ENCODE measurements at regions not wholly inside any gene's neighbourhood (a gene's known extent, or its start where the extent isn't known, plus 50 kb on each side); places are given as distances from the start of the nearest gene placed in this dataset.

DNA sequence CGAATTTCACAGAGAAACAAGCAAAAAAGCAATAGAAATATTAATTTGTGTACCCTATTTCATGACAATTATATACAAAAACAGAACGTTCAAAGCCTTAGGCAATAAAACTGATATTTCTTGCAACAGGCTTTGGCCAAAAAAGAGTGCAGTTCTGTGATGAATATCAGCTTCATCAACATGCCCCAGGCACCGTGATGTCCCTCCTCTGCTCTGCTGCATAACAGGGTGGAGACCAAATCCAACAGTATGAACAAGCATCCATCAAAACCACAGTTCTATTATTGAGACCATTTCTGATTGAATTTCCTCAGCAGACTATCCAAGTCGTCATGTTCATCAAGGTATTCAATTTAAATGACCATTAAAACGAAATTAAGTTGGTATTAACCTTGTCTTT, 722.6 kb upstream of the NRSN1 start:
- Mint-ChIP-seq H3K4me3 (no peak overlapping the region), H3K4me1 (ENCODE audit: low read depth) (no peaks in the 10 kb centered on the region), H3K27me3 (no peaks in the 10 kb centered on the region), H3K27ac (no peak overlapping the region), H3K36me3 (ENCODE audit: low read depth) (no peaks in the 10 kb centered on the region), H3K9me3 (no peaks in the 10 kb centered on the region)
- DNase-seq = no peak

DNA sequence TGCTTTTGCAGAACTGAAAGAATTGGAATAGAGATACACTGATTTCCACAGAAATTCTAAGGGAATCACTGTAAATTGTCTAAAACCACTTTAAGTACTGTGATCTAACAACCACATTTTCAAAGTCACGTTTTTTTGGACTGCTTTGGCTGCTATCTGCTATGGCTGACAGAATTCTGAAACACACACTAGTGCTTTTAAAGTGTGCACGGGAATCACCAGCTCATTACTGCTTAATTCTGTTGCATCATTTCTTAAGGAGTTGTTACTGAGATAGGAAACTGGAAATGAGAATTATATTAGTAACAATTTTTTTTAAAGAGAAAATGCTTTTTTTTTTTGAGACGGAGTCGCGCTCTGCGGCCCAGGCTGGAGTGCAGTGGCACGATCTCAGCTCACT, 716.5 kb upstream of the NRSN1 start:
- peaks cover 3% of the 10 kb centered on the region for H3K9me3 Mint-ChIP-seq
- H3K27me3 Mint-ChIP-seq = no peaks in the 10 kb centered on the region
- no peak overlapping the region for H3K27ac Mint-ChIP-seq
- H3K4me3 Mint-ChIP-seq = no peak overlapping the region
- DNase-seq = no peak
- no peaks in the 10 kb centered on the region for H3K4me1 Mint-ChIP-seq (ENCODE audit: low read depth)
- no peaks in the 10 kb centered on the region for H3K36me3 Mint-ChIP-seq (ENCODE audit: low read depth)

DNA sequence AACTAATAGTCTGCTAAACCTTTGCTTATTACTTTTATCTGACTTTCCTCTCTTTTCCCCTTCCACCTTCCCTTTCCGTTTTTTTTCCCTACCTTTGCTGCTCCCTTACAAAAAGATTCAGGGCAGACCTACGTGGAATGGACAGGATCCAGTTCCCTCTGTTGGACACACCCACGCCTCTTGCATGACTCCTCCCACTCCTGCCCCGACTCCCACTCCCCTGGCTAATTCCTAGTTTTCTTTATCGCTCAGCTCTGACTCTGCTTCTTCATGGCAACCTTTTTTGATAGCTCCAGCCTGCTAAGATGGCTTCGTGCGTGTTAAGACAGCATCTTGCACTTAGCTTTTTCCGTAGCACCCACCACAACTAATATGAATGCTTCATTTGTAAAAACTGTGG, 715.6 kb upstream of the NRSN1 start:
- H3K36me3 Mint-ChIP-seq (ENCODE audit: low read depth) = no peaks in the 10 kb centered on the region
- no peaks in the 10 kb centered on the region for H3K27me3 Mint-ChIP-seq
- no peak overlapping the region for H3K27ac Mint-ChIP-seq
- H3K9me3 Mint-ChIP-seq = peaks cover 3% of the 10 kb centered on the region
- DNase-seq = no peak
- no peaks in the 10 kb centered on the region for H3K4me1 Mint-ChIP-seq (ENCODE audit: low read depth)
- H3K4me3 Mint-ChIP-seq = no peak overlapping the region

DNA sequence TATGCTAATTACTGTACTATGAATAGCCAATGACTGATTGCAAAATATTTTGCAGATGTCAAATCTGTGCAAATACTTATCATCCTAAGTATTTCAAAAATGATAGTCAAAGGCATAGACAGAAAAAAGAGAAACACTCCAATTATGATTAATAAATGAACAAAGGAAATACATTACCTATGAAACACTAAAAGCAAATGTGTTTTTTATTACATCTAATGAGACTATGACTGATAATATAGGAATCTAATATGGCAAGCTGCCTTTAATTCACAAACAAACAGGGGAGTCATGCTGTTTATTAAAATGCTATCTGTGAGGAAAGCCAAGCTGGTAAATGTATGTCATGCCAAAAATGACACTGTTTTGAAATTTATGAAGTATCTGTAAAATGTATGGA, 713.2 kb upstream of the NRSN1 start:
- Mint-ChIP-seq H3K27ac (no peak overlapping the region), H3K27me3 (no peaks in the 10 kb centered on the region), H3K36me3 (ENCODE audit: low read depth) (no peaks in the 10 kb centered on the region), H3K4me3 (no peak overlapping the region), H3K4me1 (ENCODE audit: low read depth) (no peaks in the 10 kb centered on the region), H3K9me3 (peaks cover 5% of the 10 kb centered on the region)
- DNase-seq = no peak

DNA sequence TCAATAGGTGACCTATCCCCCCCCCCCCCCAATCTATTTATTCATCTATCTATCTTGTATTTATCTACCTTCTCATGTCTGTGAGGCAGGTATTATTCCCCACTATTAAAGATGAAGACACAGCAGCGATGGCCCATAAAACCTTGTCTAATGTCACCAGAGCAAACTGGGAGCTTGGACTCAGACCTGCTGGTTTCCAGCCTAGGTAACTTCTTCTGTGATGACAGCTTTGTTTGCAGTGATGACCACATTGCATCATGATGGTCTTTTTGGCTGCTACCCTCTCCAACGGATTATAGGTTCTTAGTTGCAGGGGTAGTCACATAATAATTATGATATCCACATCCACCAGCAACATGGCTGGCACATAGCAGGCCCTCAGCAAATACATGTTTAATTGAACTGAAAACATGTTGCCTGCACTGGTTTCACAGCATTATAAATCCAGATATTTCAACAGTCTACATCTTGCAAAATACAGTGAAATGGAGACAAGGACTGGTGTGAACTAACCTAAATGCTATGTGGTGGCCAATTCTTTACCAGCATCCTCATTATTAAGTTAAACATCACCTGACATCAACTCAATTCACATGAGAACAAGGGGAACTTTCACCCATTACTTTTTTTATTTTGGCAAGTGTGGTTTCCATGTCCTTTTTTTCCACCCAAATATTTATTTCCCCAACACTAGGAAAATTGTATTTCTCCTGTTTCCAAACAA, 712.5 kb upstream of the NRSN1 start:
- Mint-ChIP-seq H3K36me3 (ENCODE audit: low read depth) (no peaks in the 10 kb centered on the region), H3K9me3 (peaks cover 5% of the 10 kb centered on the region), H3K4me3 (no peak overlapping the region), H3K27ac (no peak overlapping the region), H3K4me1 (ENCODE audit: low read depth) (no peaks in the 10 kb centered on the region), H3K27me3 (no peaks in the 10 kb centered on the region)
- no peak for DNase-seq

DNA sequence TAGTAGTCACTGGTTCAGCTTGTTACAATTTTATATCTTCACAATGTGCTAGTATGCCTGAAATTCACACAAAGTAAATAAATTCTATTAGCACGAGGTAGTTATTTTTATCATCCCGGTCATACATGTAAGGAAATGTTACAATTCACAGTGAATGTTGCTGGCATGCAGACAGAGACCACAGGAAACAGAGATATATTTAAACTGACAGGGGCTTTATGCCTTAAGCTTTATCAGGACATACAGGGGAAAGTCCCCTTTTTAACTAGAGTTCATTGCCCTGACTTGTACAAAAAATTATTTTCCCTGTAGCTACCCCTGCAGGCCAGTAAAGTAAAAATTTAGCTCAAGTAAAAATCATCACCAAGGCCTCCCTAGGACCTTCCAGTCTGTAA, 712.0 kb upstream of the NRSN1 start:
- no peak for DNase-seq
- Mint-ChIP-seq H3K9me3 (peaks cover 5% of the 10 kb centered on the region), H3K27ac (no peak overlapping the region), H3K4me1 (ENCODE audit: low read depth) (no peaks in the 10 kb centered on the region), H3K27me3 (no peaks in the 10 kb centered on the region), H3K4me3 (no peak overlapping the region), H3K36me3 (ENCODE audit: low read depth) (no peaks in the 10 kb centered on the region)

DNA sequence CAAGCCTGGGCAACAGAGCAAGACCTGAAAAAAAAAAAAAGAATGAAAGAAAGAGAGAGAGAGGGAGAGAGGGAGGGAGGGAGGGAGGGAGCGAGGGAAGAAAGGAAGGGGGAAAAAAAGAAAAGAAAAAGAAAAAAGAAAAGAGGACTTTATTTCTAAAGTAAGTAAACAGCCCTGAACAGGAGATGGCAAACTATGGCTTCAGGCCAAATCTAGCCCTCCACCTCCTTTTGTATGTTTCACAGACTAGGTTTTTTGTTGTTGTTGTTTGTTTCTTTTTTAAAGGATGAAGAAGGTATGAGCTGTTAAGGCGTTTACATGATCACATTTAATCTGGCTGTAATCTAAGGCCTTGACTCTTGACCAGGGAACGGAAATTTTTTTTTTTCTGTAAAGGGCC, 711.1 kb upstream of the NRSN1 start:
- Mint-ChIP-seq H3K27ac (no peak overlapping the region), H3K4me1 (ENCODE audit: low read depth) (no peaks in the 10 kb centered on the region), H3K27me3 (no peaks in the 10 kb centered on the region), H3K9me3 (peaks cover 5% of the 10 kb centered on the region), H3K36me3 (ENCODE audit: low read depth) (no peaks in the 10 kb centered on the region), H3K4me3 (no peak overlapping the region)
- no peak for DNase-seq

DNA sequence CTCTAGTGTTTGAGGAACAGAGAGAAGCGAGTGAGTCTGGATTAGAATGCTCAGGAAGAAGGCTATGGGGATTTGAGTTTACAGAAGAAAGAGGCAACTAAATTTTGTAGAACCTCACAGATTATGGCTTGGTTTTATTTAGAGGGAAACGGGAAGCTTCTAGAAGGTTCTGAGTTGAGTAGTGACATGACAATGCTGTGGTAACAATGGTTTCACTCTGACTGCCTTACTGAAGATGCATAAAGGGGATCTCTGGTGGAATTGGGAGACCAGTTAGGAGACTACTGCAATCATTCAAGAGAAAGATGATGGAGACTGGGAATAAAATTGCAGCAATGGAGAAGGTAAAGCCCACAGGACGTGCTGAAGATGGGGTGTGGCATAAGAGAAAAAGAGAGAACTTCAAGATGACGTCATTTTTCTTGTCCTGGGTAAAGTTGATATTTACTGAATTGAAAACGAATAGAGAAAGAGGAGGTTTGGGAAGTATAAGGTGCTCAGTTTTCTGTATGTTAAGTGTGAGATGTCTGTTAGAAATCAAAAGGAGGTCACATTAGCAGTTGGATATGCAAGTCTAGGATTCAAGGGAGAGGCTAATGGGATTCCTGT, 710.1 kb upstream of the NRSN1 start:
- Mint-ChIP-seq H3K4me1 (ENCODE audit: low read depth) (no peaks in the 10 kb centered on the region), H3K36me3 (ENCODE audit: low read depth) (no peaks in the 10 kb centered on the region), H3K27me3 (no peaks in the 10 kb centered on the region), H3K4me3 (no peak overlapping the region), H3K27ac (no peak overlapping the region), H3K9me3 (peaks cover 2% of the 10 kb centered on the region)
- DNase-seq = no peak

DNA sequence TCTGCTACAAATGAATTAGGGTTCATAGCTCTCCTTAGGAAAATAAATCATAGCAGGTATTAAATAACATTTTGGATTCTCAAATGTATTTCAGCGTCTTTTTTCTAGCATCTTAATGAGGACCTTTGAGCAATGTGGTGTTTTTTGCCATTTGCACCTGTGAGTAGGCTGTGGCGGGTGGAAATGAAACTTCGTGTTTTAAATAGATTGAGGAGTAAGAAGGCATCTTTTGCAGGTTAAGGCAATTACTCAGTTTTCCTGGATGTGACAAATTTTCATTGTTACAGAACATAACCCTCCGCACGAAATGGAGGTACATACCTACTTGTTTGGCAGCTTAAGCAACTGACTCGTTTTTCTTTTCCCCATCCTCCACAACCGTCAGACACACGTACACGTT, 708.9 kb upstream of the NRSN1 start:
- Mint-ChIP-seq H3K4me1 (ENCODE audit: low read depth) (no peaks in the 10 kb centered on the region), H3K27me3 (no peaks in the 10 kb centered on the region), H3K27ac (no peak overlapping the region), H3K36me3 (ENCODE audit: low read depth) (no peaks in the 10 kb centered on the region), H3K4me3 (no peak overlapping the region), H3K9me3 (peaks cover 4% of the 10 kb centered on the region)
- DNase-seq = no peak

DNA sequence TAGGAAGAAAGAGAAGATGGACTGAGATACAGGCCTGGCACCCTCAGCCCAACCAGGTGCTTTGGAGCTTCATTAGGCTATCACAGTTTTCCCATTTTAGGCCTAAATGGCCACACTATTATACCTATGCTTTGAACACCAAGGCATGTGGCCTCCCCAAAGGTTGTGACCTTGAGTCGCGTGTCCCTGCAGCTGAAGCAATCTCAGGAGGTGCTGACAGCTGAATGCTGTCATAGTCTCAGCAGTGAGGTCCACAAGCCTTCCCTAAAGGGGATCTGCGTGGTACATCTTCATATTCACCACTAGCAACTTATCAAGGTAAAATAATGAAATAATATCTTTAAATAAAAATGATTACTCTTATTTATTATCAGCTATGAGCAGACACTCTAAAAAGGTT, 707.9 kb upstream of the NRSN1 start:
- H3K9me3 Mint-ChIP-seq = peaks cover 5% of the 10 kb centered on the region
- DNase-seq = no peak
- H3K4me3 Mint-ChIP-seq = no peak overlapping the region
- no peak overlapping the region for H3K27ac Mint-ChIP-seq
- no peaks in the 10 kb centered on the region for H3K36me3 Mint-ChIP-seq (ENCODE audit: low read depth)
- no peaks in the 10 kb centered on the region for H3K4me1 Mint-ChIP-seq (ENCODE audit: low read depth)
- H3K27me3 Mint-ChIP-seq = no peaks in the 10 kb centered on the region

DNA sequence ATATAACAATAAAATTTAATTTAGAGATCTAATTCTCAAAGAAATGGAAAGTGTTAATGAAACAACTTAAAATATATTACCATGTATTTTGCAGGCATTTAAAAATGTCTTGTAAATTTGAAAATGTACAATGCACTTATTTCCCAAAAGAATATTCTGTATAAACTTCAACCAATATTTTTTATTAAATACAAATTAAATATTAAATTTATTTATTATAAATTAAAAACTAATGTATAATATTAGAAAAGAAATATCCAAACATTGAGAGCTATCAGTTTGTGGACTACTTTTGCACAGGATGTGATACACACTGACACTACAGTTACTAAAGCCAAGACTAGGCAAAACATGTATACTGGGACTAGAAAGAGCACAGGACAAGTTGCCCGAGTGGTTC, 707.0 kb upstream of the NRSN1 start:
- Mint-ChIP-seq H3K4me1 (ENCODE audit: low read depth) (no peaks in the 10 kb centered on the region), H3K27me3 (no peaks in the 10 kb centered on the region), H3K27ac (no peak overlapping the region), H3K4me3 (no peak overlapping the region), H3K9me3 (peaks cover 5% of the 10 kb centered on the region), H3K36me3 (ENCODE audit: low read depth) (no peaks in the 10 kb centered on the region)
- no peak for DNase-seq

DNA sequence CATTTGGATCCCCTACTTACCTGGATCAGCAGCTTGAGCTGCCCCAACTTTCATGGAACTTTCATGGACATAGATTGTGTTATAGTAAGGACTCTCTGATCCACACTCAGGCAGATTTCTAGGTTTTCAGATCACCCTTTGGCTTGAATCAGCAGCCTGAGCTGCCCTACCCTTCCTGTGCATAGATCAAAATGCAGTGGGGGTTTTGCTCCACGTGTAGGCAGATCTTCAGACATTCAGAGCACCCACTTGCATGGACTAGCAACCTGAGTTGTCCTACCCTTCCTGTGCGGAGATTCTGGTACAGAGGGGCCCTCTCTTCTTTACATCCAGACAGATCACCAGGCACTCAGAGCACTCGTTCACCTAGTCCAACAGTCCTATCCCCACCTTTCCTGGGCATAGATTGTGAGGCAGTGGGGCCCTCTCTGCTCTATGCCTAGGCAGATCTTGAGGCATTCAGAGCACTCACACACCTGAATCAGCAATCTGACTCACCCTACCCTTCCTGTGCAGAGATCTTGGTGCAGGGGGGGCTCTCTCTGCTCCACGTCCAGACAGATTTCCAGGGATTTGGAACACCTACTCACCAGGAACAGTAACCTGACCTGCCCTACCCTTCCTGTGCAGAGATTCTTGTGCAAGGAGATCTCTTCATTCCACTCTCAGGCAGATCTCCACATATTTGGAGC, 705.2 kb upstream of the NRSN1 start:
- Mint-ChIP-seq H3K4me3 (no peak overlapping the region), H3K27me3 (no peaks in the 10 kb centered on the region), H3K36me3 (ENCODE audit: low read depth) (no peaks in the 10 kb centered on the region), H3K27ac (no peak overlapping the region), H3K9me3 (peaks cover 4% of the 10 kb centered on the region), H3K4me1 (ENCODE audit: low read depth) (no peaks in the 10 kb centered on the region)
- no peak for DNase-seq

DNA sequence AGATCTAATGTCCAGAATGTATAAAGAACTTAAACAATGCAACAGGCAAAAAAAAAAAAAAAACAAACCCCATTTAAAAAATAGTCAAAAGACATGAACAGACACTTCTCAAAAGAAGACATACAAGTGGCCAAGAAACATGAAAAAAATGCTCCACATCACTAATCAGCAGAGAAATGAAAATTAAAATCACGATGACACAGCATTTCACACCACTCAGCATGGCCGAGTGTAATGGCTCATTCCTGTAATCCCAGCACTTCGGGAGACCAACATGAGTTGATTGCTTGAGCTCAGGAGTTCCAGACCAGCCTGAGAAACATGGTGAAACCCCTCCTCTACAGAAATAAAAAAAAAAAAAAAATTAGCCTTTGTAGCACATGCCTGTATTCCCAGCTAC, 701.4 kb upstream of the NRSN1 start:
- Mint-ChIP-seq H3K9me3 (peaks cover 16% of the 10 kb centered on the region), H3K36me3 (ENCODE audit: low read depth) (no peaks in the 10 kb centered on the region), H3K27me3 (no peaks in the 10 kb centered on the region), H3K27ac (no peak overlapping the region), H3K4me1 (ENCODE audit: low read depth) (no peaks in the 10 kb centered on the region), H3K4me3 (no peak overlapping the region)
- no peak for DNase-seq

DNA sequence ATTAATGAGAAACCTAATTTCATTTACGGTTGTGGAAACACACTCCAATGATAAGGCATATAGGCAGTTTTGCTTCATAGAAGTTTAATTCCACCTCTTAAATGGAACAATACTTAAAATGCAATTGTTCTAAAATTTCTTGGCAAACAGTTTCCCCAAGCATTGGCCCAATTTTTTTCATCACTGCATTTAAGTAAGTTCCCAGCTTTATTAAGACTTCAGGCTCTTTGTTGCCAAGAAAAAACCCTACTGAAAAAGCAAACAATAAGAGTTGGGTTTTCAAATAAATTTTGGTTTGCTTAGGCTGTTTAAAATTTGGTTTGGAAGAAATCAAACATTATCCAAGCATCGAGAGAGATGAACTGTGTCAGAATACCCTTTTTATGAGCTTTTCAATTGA, 690.9 kb upstream of the NRSN1 start:
- peaks cover 8% of the 10 kb centered on the region for H3K9me3 Mint-ChIP-seq
- H3K36me3 Mint-ChIP-seq (ENCODE audit: low read depth) = no peaks in the 10 kb centered on the region
- H3K27ac Mint-ChIP-seq = no peak overlapping the region
- H3K4me1 Mint-ChIP-seq (ENCODE audit: low read depth) = no peaks in the 10 kb centered on the region
- no peak for DNase-seq
- no peak overlapping the region for H3K4me3 Mint-ChIP-seq
- no peaks in the 10 kb centered on the region for H3K27me3 Mint-ChIP-seq

DNA sequence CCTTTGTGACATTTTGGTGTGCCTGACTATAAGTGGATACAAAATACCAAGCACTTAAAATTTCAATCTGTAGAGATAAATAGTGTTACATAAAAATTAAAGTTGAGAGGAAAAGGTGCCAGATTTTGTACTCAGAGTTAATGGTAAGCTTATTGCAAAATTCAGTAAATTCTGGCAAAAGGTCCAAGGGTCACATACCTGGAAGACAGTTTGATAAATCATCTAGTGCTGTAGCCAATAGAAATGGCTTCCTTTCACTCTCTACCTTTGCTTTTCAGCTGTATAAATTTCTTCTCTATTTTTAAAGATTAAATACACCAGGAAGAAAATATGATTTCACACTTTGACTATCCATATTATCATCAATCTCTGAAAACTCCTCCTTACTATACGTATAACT, 690.2 kb upstream of the NRSN1 start:
- Mint-ChIP-seq H3K4me3 (no peak overlapping the region), H3K36me3 (ENCODE audit: low read depth) (no peaks in the 10 kb centered on the region), H3K9me3 (peaks cover 6% of the 10 kb centered on the region), H3K27ac (no peak overlapping the region), H3K4me1 (ENCODE audit: low read depth) (no peaks in the 10 kb centered on the region), H3K27me3 (no peaks in the 10 kb centered on the region)
- no peak for DNase-seq
